ENCODE measurements at regions not wholly inside any gene's neighbourhood (a gene's known extent, or its start where the extent isn't known, plus 50 kb on each side); places are given as distances from the start of the nearest gene placed in this dataset.
"Not testable (repeated sequence)": the region's sequence is repeated elsewhere in the genome, so short reads cannot be mapped to it uniquely, and the experiment has no call there.

DNA sequence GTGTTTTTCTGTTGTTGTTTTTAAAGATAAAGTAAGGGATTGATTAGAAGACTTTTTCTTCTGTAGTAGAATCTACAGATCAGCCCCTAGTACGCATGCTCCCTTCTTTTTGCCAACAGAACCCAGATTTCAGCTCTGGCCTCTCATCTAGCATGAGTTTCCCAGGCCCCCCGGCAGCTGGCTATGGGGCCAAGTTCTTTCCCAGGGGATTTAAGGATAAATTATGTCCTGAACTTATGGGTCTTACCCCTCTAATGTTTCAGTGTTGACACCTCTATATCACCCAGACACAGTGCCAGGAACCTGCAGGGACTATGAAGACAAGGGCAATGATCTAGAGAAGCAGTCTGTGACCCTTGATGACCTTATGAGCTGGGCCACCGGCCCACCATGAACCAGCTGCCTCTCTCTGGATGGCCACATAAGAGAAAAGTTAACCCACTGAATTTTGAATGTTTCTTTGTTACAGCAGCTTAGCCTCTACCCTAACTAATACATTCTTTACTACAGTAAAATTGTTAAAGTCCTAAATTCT lies 150.5 kb downstream of the UNC5CL start:
- DNase-seq (ENCODE audit: low read depth in 4 of 4, low spot score in 3 of 4): no peak

GRCh38 chr6:40887792-40888340 lies 151.2 kb downstream of the UNC5CL start:
- no peak for DNase-seq (ENCODE audit: low read depth in 4 of 4, low spot score in 3 of 4)

DNA sequence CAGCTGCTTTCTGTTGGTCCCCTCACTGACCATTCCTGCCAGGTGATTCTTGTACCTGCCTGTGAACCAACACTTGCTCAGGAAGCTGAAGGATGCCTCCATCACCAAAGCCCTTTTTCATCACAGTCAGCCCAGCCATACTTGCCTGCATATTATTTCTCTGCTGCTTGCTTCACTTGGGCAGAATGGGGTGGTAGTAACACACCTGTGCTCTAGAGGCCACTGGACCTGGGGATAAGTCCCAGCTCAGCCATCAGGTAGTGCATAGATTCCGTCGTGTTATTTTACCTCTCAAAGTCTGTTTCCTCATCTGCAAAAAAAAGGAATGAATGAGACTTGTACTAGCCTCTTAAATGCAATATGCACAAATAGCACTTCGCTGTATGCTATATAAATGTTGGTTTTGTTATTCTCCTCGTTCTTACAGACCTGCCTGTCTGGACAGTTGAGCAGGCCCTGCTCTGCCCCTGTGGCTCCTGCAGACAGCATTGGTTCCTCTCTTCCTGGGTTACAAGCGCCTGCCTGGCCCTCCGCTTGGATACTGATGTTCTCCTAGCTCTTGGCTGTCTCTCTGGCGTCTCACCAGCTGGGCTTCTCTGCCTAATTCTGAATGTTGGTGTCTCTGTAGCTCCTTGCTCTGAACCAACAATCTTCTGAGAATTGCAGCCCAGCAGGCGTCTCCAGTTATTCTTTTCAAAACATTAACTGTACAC lies 151.8 kb downstream of the UNC5CL start:
- DNase-seq (ENCODE audit: low read depth in 4 of 4, low spot score in 3 of 4): no peak

DNA sequence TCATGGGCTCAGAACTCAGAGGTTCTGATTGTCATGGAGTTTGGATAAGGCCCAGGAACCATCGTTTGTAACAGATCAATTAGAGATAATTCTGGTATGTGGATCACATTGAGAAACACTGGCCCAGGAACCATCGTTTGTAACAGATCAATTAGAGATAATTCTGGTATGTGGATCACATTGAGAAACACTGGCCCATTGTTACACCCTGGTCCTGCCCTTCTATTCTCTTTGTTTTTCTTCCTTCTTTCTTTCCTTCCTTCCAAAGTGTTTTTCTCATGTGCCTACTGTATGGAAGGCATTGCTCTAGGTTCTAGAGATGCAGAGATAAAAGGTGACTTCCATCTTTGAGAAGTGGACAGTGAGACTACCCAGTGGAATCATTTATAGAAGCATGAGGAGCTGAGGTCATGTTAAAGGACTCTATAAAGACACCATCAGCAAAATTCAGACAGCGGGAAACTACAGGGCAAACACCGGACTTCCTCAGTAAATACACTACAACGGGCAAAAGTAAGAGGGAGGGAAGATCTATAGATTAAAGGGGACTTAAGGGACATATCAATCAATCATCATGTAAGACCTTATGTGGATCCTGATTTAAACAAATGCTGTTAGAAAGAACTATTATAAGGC lies 153.8 kb downstream of the UNC5CL start:
- DNase-seq (ENCODE audit: low read depth in 4 of 4, low spot score in 3 of 4): no peak

DNA sequence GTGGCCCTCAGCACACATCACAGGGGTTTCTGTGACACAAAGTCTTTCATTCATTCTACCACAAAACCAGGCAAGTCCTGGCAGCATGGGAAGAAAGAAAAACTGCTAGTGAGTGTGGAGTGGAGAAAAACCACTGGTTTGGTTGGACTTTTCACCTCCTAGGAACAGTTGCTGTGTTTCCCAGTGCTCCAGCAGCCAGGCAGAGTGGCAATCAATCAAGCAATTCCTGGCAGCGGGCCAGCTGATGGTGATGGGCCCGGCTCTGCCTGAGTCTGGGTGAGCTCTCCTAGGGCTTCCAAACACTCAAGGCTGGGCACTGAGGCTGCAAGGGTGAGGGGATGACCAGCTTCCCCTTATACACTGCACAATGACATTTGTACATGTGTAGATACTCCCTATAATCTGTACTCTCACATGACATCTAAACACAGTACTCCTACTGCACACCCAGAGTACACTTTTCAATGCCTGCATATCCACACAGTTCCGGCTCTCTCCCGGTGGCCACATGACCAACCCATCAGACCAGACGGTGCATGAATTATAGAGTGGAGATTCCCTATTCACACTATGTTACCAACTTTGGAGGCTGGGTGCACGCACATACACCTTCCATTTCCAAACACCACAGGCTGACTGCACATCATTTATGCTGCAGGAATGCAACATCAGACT lies 156.6 kb downstream of the UNC5CL start:
- DNase-seq (ENCODE audit: low read depth in 4 of 4, low spot score in 3 of 4): no peak

- no peak for DNase-seq (ENCODE audit: low read depth in 4 of 4, low spot score in 3 of 4)
Observed at GRCh38 chr6:40881501-40881900, 157.5 kb downstream of the UNC5CL start.

GRCh38 chr6:40880906-40881305 lies 158.1 kb downstream of the UNC5CL start:
- DNase-seq (ENCODE audit: low read depth in 4 of 4, low spot score in 3 of 4): no peak

DNA sequence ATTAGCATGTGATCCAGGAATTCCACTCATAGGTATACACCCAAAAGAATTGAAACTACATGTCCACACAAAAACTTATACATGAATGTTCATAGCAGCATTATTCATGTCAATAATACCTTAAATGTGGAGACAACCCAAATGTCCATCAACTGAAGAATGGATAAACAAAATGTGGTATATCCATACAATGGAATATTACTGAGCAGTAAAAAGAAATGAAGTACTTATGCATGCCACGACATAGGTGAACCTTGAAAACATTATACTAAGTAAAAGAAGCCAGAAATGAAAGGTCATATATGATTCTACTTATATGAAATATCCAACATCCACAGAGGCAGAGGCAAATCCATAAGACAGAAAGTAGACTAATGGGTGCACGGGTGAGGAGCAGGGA lies 159.9 kb downstream of the UNC5CL start:
- DNase-seq (ENCODE audit: low read depth in 4 of 4, low spot score in 3 of 4): no peak

- DNase-seq (ENCODE audit: low read depth in 4 of 4, low spot score in 3 of 4): no peak
Observed at GRCh38 chr6:40877362-40877761, 161.7 kb downstream of the UNC5CL start.

DNA sequence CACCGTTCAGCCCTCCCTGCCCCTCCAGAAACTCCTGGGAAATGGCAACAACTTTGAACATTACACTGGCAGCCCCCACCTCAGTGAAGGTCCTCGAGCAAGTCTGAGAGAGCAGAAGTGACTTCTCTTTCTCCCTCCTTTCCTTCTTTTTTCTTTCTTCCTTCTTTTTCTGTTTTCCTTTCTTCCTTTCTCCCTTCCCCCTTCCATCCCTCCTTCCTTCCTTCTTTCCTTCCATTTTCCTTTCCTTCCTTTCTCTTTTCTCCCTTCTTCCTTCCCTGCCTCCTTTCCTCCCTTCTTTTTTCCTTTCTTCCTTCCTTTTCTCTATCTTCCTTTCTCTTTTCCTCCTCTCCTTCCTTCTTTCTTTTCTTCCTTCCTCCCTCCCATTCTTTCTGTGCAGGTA lies 162.7 kb downstream of the UNC5CL start:
- DNase-seq (ENCODE audit: low read depth in 4 of 4, low spot score in 3 of 4): no peak

- no peak for DNase-seq (ENCODE audit: low read depth in 4 of 4, low spot score in 3 of 4)
Observed at GRCh38 chr6:40874495-40874894, 164.5 kb downstream of the UNC5CL start.

DNA sequence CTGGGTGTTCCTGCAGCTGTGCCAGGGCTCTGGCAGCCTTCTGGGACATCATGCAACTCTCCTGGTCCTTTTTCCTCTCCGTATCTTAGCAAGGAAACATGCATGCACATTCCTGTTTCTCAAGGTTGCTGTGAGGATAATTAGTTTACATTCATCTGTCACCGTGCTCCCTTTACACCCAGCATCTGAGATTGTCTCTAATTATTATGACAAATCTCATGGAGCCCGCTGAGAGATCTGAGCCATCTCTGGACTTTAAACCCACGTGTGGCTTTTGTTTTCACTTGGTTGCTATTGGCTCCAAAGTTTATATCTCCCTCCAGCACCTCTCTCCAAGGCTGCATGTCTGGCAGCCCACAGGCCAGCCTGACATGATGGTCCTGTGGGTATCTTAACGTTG lies 167.6 kb downstream of the UNC5CL start:
- DNase-seq (ENCODE audit: low read depth in 4 of 4, low spot score in 3 of 4): no peak

DNA sequence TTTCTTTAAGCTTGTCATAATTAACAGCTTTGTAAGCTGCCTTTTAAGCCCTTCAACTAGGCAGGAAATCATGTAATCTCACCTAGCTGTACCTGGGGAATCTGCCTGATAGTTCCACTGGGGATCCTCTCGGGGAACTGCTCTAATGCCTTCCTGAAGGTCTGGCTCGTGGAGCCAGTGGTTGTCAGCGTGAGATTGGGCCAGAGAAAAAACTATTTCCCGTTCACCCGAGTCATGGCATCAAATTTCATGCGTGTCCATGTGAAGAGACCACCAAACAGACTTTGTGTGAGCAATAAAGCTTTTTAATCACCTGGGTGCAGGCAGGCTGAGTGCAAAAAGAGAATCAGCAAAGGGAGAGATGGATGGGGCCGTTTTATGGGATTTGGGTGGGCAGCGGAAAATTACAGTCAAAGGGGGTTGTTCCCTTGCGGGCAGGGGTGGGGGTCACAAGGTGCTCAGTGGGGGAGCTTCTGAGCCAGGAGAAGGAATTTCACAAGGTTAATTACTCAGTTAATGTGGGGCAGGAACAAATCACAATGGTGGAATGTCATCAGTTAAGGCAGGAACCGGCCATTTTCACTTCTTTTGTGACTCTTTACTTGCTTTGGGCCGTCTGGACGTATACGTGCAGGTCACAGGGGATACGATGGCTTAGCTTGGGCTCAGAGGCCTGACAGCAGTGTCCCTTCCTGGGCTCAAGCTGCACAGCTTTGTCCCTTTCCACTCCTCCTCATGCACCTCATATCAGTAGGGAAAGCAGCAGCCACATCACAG lies 170.7 kb downstream of the UNC5CL start:
- DNase-seq (ENCODE audit: low read depth in 4 of 4, low spot score in 3 of 4): not testable (repeated sequence)

DNA sequence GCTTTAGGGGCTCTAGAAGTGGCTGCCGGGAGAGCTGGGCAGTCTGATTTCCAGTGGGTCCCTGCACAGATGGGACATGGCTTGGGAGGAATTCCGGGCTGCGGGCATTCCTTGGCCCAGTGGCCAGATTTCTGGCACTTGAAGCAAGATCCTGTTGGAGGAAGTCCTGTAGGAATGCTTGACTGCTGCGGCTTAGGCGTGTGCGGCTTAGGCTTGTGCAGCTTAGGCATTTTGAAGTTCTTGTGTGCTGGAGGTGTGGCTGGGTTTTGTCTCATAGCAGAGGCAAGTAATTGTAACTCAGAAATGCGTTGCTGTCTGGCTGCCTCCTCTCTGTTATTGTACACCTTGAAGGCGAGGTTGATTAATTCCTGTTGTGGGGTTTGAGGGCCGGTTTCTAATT lies 171.5 kb downstream of the UNC5CL start:
- DNase-seq (ENCODE audit: low read depth in 4 of 4, low spot score in 3 of 4): not testable (repeated sequence)

GRCh38 chr6:40865259-40865658 lies 173.8 kb downstream of the UNC5CL start:
- not testable (repeated sequence) for DNase-seq (ENCODE audit: low read depth in 4 of 4, low spot score in 3 of 4)

DNA sequence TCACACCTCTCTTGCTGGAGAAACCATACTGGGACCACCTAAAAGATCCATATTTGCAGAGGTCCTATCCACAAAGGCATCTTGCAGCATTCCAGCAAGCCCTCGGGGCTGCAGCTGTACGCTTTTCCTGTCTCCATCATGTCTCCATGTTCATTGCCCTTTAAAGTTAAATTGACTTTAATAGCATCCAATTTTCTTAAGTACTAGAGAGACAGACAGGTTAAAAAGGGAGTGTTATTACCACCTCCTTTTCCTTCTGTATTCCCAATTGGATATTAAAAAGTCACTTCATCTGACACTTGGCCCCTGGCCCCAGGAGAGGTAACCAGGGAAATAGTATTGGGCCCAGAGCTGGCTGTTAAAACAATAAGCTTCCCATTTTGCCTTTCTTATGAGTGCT lies 178.6 kb downstream of the UNC5CL start:
- no peak for DNase-seq (ENCODE audit: low read depth in 4 of 4, low spot score in 3 of 4)

DNA sequence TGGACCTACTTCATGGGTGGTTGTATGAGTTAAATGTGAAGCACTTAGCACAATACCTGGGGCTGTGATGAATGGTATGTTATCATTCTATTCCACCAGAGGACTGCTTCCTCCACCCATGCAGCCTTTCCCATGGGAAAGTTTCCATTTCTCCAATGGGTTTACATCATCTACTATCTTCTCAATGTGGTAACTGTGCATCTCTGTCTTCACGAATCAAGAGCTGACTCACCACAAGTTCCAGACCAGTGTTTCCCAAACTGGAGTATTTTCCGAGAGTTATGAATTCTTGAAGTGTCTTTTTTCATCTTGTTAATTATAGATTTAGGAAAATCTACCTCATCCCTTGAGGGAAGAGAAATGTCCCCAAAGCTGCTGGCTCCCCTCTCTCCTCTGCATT lies 182.8 kb downstream of the UNC5CL start:
- DNase-seq (ENCODE audit: low read depth in 4 of 4, low spot score in 3 of 4): no peak

DNA sequence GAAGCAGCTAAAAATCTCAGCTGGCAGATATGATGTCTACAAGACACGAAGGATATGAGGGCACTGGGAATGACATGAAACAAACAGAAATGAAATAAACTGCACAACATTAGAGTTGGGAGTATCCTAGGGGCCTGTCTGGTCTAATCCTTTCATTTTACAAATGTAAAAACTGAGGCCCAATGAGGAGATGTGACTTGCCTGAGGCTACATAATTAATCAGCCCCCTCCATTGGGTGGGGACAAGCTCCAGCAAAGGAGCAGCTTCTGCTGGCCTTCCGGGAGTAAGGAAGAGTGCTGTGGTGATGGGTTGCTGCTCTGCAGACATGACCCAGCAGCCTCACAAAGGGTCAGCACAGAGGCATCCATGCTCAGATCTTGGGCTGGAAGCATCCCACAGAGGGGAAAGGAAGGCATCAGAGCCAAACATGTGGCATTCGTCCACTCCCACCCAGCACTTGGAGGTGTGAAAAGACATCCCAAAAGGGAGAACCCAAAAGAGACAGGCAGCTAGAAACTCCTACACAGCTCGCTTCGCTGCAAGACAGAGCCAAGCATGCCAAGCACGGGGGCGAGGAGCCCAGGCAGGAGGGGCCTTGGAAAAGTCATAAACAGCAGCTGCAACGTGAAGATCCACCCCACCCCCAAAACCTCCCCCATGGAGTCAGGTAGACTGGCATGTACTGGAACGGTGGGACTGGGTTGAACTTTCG lies 183.7 kb downstream of the UNC5CL start:
- no peak for DNase-seq (ENCODE audit: low read depth in 4 of 4, low spot score in 3 of 4)

DNA sequence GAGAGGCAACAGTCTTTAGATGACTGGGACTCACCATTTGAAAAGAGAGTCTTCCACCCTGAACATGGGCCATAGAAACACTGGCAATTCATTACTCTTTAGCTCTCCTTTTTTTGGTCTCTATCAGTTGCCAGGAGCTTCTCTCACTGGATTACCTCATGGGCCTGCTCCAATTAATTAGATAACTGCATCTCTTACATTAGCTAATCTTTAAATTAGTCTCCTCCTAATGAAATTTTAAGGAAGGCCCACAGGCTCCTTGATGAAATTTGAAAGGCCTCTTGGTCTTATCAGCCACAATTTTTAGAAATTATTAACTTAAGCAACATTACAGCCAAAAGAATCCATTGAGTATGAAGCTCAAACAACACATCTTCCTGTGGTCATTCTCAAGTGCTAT lies 184.4 kb downstream of the UNC5CL start:
- DNase-seq (ENCODE audit: low read depth in 4 of 4, low spot score in 3 of 4): no peak

DNA sequence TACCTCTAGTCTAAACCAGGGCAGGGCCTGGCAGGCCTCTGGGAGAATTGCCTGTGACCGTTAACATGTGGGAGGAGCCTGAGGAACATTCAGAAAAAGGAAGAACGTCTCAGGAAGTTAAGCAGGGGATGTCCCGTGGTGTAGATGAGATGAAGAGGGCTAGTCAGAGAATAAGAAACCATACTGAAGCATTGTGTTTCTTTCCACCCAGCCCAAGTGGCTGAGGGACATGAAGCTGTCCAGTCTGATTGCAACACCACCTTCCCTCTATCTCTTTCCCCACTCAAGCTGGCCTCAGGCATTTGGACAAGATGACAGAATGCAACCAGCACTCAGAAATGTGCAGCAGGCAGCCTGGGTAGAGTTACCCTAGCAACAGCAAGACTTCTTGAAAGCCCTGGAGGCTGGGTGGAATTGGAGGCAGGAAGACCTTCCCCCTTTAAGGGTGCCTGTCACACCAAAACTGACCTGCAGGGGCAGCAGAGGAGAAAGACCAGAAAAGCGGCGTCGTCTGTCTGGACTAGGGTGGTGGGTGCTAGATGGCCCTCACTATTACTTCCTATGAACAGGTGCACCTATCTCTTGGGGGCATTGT lies 186.1 kb downstream of the UNC5CL start:
- no peak for DNase-seq (ENCODE audit: low read depth in 4 of 4, low spot score in 3 of 4)

Measured in right renal pelvis (tissue), 4 donors.